Neural progenitor cell (in vitro differentiated cells): ENCODE measurements at regions not wholly inside any gene's neighbourhood (a gene's known extent, or its start where the extent isn't known, plus 50 kb on each side); places are given as distances from the start of the nearest gene placed in this dataset.

Source experiments
- EZH2 ChIP-seq: fragments of 200-600 bp; sonication (generic); IDR thresholded peaks from 2 replicates; pipeline ENCODE4 v1.6.1; 2017; ENCODE audit warnings: antibody characterized with exemption, mild to moderate bottlenecking, moderate library complexity
- EZH2phosphoT487 ChIP-seq: fragments of 200-600 bp; sonication (generic); IDR thresholded peaks from 2 replicates; pipeline ENCODE4 v1.6.1; 2017; ENCODE audit warnings: antibody characterized with exemption
- TF ChIP-seq, protein P1 (sequence below): fragments of 200-600 bp; sonication (generic); IDR thresholded peaks from 2 replicates; pipeline ENCODE4 v1.5.1; 2017; ENCODE audit warnings: antibody characterized with exemption, mild to moderate bottlenecking

DNA sequence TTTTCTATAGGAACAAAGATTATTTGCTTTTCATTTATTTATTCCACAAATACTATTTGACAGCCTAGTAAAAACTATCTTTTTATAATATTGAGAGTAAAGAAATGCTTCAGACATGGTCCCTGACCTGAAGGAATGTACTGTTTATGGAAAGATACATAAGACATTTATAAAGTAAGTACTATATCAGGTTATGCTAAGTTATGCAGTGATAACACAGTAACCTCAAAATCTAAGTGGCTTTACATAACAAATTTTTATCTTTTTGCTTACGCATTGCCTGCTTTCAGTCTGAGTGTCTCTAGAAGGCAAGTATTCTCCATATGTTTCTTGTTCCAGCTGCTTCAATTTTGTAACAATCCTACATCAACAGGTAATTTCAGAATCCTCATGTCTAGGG, 694.0 kb downstream of the SQOR start:
- TF ChIP-seq, protein P1, sequence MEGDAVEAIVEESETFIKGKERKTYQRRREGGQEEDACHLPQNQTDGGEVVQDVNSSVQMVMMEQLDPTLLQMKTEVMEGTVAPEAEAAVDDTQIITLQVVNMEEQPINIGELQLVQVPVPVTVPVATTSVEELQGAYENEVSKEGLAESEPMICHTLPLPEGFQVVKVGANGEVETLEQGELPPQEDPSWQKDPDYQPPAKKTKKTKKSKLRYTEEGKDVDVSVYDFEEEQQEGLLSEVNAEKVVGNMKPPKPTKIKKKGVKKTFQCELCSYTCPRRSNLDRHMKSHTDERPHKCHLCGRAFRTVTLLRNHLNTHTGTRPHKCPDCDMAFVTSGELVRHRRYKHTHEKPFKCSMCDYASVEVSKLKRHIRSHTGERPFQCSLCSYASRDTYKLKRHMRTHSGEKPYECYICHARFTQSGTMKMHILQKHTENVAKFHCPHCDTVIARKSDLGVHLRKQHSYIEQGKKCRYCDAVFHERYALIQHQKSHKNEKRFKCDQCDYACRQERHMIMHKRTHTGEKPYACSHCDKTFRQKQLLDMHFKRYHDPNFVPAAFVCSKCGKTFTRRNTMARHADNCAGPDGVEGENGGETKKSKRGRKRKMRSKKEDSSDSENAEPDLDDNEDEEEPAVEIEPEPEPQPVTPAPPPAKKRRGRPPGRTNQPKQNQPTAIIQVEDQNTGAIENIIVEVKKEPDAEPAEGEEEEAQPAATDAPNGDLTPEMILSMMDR, result no peak
- TF ChIP-seq EZH2, result no peak
- no peak for TF ChIP-seq EZH2phosphoT487
